GM12878 (cell line): ENCODE measurements at regions not wholly inside any gene's neighbourhood (a gene's known extent, or its start where the extent isn't known, plus 50 kb on each side); places are given as distances from the start of the nearest gene placed in this dataset.

ENCODE experiments used
- ATAC-seq: fragments of 200-7000 bp; cut with Tn5 transposase; 3 replicates; pipeline ENCODE4 v1.9.1; 2020; ENCODE audit warnings: mild to moderate bottlenecking, moderate library complexity
- BruUV-seq: library from RNA; stranded (reverse); fragments of 400-500 nt; replicated peaks from 2 replicates; lab custom pipeline; 2021; lab: Mats Ljungman, UMichigan
- CTCF ChIA-PET: fragments of 300-600 bp; sonication (Branson Sonifier 250); formaldehyde crosslinking; extraction: SDS; loops from one replicate; lab custom pipeline; 2021; ENCODE audit warnings: inconsistent platforms; lab: Yijun Ruan, JAX
- POLR2A ChIA-PET: fragments of 350-600 bp; formaldehyde crosslinking; extraction: SDS; loops from one replicate; lab custom pipeline; 2021; ENCODE audit warnings: inconsistent platforms; lab: Charles Lee
- RAD21 ChIA-PET: fragments of 300-600 bp; sonication (Branson Sonifier 250); formaldehyde crosslinking; loops from one replicate; lab custom pipeline; 2023; ENCODE audit warnings: antibody characterized with exemption; ENCODE audit not compliant: unreplicated experiment; lab: Charles Lee
- SMC1A ChIA-PET: fragments of 300-600 bp; sonication (Branson Sonifier 250); formaldehyde crosslinking; loops from one replicate; lab custom pipeline; 2023; ENCODE audit not compliant: unreplicated experiment, uncharacterized antibody; lab: Charles Lee
- DNase-seq: peaks from one replicate; pipeline ENCODE4 v3.0.0-alpha.2; 2011; ENCODE audit warnings: low read depth, low spot score
- FAIRE-seq: peaks from 3 replicates; lab custom pipeline; 2011; peaks lifted over from hg19 to GRCh38; lab: Jason Lieb, UNC
- H2AFZ ChIP-seq: 2 replicates; pipeline ENCODE4 v1.6.0; 2011; ENCODE audit warnings: low read depth, low read length, control low read depth; ENCODE audit not compliant: control insufficient read depth
- H3K27ac ChIP-seq: 2 replicates; pipeline ENCODE4 v1.5.1; 2011; ENCODE audit warnings: control low read depth; ENCODE audit not compliant: control insufficient read depth, insufficient read depth
- H3K27me3 ChIP-seq, 2 experiments: replicated peaks in 1 of 2; 2 replicates each; pipeline versions ENCODE4 v1.6.0 to v1.6.1; 2011; ENCODE audit warnings: low read length in 1 of 2; ENCODE audit not compliant: control insufficient read depth in 2 of 2, insufficient read depth in 2 of 2
- H3K36me3 ChIP-seq, 2 experiments: 2 replicates each; pipeline ENCODE4 v1.5.1; 2011; ENCODE audit warnings: low read length in 1 of 2; ENCODE audit not compliant: control insufficient read depth in 2 of 2, insufficient read depth in 2 of 2
- H3K4me1 ChIP-seq: 2 replicates; pipeline ENCODE4 v1.6.1; 2011; ENCODE audit warnings: mild to moderate bottlenecking, low read length, moderate library complexity, mixed read lengths; ENCODE audit not compliant: control insufficient read depth, insufficient read depth
- H3K4me2 ChIP-seq: 2 replicates; pipeline ENCODE4 v1.6.0; 2011; ENCODE audit warnings: control low read depth; ENCODE audit not compliant: control insufficient read depth, insufficient read depth
- H3K4me3 ChIP-seq: fragments of 200-600 bp; sonication (generic); 2 replicates; pipeline ENCODE4 v1.5.1; 2016
- H3K79me2 ChIP-seq: 2 replicates; pipeline ENCODE4 v1.6.0; 2011; ENCODE audit warnings: low read length; ENCODE audit not compliant: control insufficient read depth, insufficient read depth
- H3K9ac ChIP-seq: 2 replicates; pipeline ENCODE4 v1.8.0; 2011; ENCODE audit warnings: low read length, control low read depth, mixed read lengths; ENCODE audit not compliant: control insufficient read depth, insufficient read depth
- H3K9me3 ChIP-seq: replicated peaks from 3 replicates; pipeline ENCODE4 v1.5.1; 2011; ENCODE audit warnings: mild to moderate bottlenecking, low read length; ENCODE audit not compliant: control insufficient read depth, insufficient read depth
- H4K20me1 ChIP-seq: 2 replicates; pipeline ENCODE4 v1.6.0; 2011; ENCODE audit not compliant: control insufficient read depth, insufficient read depth
- BACH1 ChIP-seq: fragments of 450-650 bp; IDR thresholded peaks from 2 replicates; pipeline ENCODE4 v1.6.1; 2017; ENCODE audit warnings: mild to moderate bottlenecking, borderline replicate concordance
- FOXK2 ChIP-seq: fragments of 450-650 bp; IDR thresholded peaks from 2 replicates; pipeline ENCODE4 v1.6.1; 2017; ENCODE audit warnings: mild to moderate bottlenecking, moderate library complexity
- GATAD2B ChIP-seq: fragments of 450-650 bp; conservative IDR thresholded peaks from 2 replicates; pipeline ENCODE4 v1.6.1; 2017; ENCODE audit warnings: low read depth, mild to moderate bottlenecking, moderate library complexity
- IRF4 ChIP-seq: IDR thresholded peaks from 2 replicates; pipeline ENCODE4 v1.6.1; 2011; ENCODE audit warnings: low read depth, low read length
- LARP7 ChIP-seq: fragments of 450-650 bp; IDR thresholded peaks from 2 replicates; pipeline ENCODE4 v1.6.1; 2017; ENCODE audit warnings: mild to moderate bottlenecking
- NBN ChIP-seq: fragments of 450-650 bp; IDR thresholded peaks from 2 replicates; pipeline ENCODE4 v1.6.1; 2016
- NFYB ChIP-seq: IDR thresholded peaks from 2 replicates; pipeline ENCODE4 v1.6.1; 2011; ENCODE audit warnings: low read depth, mild to moderate bottlenecking, low read length, improper control_type of control experiment, moderate library complexity; ENCODE audit not compliant: insufficient read depth
- RAD21 ChIP-seq: IDR thresholded peaks from 2 replicates; pipeline ENCODE4 v1.6.1; 2011; ENCODE audit warnings: mild to moderate bottlenecking, low read depth, low read length, moderate library complexity; ENCODE audit not compliant: insufficient read depth
- RAD51 ChIP-seq: fragments of 450-650 bp; IDR thresholded peaks from 2 replicates; pipeline ENCODE4 v1.6.1; 2016; ENCODE audit warnings: moderate library complexity, mild to moderate bottlenecking, inconsistent platforms
- ZNF207 ChIP-seq: fragments of 450-650 bp; IDR thresholded peaks from 2 replicates; pipeline ENCODE4 v1.6.1; 2014; ENCODE audit warnings: antibody characterized with exemption, mild to moderate bottlenecking, borderline replicate concordance
- ZZZ3 ChIP-seq: IDR thresholded peaks from 2 replicates; pipeline ENCODE4 v1.6.1; 2011; ENCODE audit warnings: low read depth; ENCODE audit not compliant: control insufficient read depth, insufficient read length
- WGBS: methylation state at CpG from one replicate; pipeline ENCODE4 v1.1.6; 2016; ENCODE audit warnings: low lambda C conversion rate; ENCODE audit not compliant: insufficient replicate concordance, insufficient coverage; ENCODE audit errors: missing lambda C conversion rate; 5-methylcytosine and 5-hydroxymethylcytosine counted together
- in situ Hi-C: fragments of 300-500 bp; cut with MboI; formaldehyde crosslinking; loops from 9 replicates; pipeline ENCODE4 v1.14.3; 2018; ENCODE audit warnings: mixed read lengths
- intact Hi-C: fragments of 100-400 bp; cut with micrococcal nuclease; formaldehyde crosslinking; loops from one replicate; pipeline ENCODE4 v1.14.2; 2022; ENCODE audit not compliant: unreplicated experiment
- TF ChIP-seq, protein P1 (sequence below), 3 experiments: IDR thresholded peaks in 2 of 3; conservative IDR thresholded peaks in 1 of 3; 2 replicates each; pipeline ENCODE4 v1.5.1; 2011; ENCODE audit warnings: low read depth in 3 of 3, low read length in 3 of 3, mild to moderate bottlenecking in 3 of 3, control low read depth in 2 of 3, moderate library complexity in 2 of 3, inconsistent platforms in 1 of 3, mixed read lengths in 1 of 3; ENCODE audit not compliant: control insufficient read depth in 2 of 3, insufficient read depth in 1 of 3; ENCODE audit errors: extremely low read depth in 1 of 3
- TF ChIP-seq, protein P2 (sequence below): IDR thresholded peaks from 2 replicates; pipeline ENCODE4 v1.6.1; 2012; ENCODE audit warnings: low read depth, low read length, improper control_type of control experiment

DNA sequence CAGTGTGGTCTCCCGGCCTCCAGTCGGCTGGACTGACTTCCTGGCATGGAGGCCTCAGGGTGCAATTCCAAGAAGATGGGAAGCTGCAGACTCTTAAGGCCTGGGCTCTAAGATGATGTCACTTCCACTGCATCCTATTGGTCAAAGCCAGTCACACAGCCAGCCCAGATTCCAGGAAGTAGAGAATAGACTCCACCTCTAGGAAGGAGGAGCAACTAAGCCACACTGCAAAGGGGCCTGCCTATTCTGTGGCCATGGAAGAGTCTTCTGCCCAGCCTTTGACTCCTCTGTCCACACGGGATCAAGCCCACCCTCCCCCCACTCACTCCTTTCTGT is 103.9 kb upstream of the RFLNA start:
- Histone ChIP-seq H3K27ac (no peak overlapping the region), H3K9me3 (no peaks in the 10 kb centered on the region; the same call in 2 of the 3 replicates), H3K4me3 (no peak overlapping the region), H3K36me3 (no peaks in the 10 kb centered on the region), H4K20me1 (no peaks in the 10 kb centered on the region), H3K27me3 (0 out of 4 replicates have a peak, but pooled peaks cover 0 to 1% of the 10 kb centered on the region in 2 experiments), H3K79me2 (no peaks in the 10 kb centered on the region), H2AFZ (no peak overlapping the region), H3K4me1 (no peaks in the 10 kb centered on the region), H3K9ac (no peak overlapping the region), H3K4me2 (no peak overlapping the region)
- intact Hi-C loops: no loop called here
- TF ChIP-seq NFYB (peak; percentile 38; the same call in 1 of the 2 replicates), RAD21 (no peak), IRF4 (no peak), BACH1 (no peak)
- no TSS peak for BruUV-seq
- ChIA-PET RAD21 (no interaction called here), SMC1A (no interaction called here), POLR2A (no interaction called here), CTCF (no interaction called here)
- no peak for ATAC-seq
- WGBS: 62% methylated on average over 3 of the region's 3 CpGs
- in situ Hi-C loops: no loop called here
- no peak for FAIRE-seq
- no peak for DNase-seq

DNA sequence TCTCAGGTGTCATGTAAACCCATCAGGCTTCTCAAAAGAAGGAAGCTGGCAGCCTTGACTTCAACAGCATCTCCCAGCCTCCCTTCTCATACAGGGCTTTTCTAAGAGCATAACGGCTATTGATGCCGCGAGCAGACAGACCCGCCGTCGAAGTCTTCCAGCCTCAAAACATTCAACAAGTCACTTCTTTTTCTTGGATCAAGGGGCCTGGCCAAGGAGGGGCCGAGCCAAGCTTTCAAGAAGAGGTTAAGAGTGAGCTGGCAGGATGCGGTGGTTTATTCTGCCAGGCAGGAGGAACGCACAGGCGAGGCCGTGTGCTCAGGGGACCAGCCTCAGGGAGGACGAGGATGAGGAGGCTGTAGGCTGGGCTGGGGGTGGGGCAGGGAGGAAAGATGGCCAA is 102.9 kb upstream of the RFLNA start:
- WGBS: 59% methylated on average over 12 of the region's 12 CpGs
- Histone ChIP-seq H3K27ac (no peak overlapping the region), H3K4me2 (no peak overlapping the region), H2AFZ (no peak overlapping the region), H3K9ac (no peak overlapping the region), H3K4me1 (no peaks in the 10 kb centered on the region), H3K79me2 (no peaks in the 10 kb centered on the region), H3K27me3 (peaks cover 0 to 1% of the 10 kb centered on the region in 2 experiments; a peak in 1 of 4 replicates), H3K36me3 (no peaks in the 10 kb centered on the region), H3K4me3 (no peak overlapping the region), H4K20me1 (no peaks in the 10 kb centered on the region), H3K9me3 (no peaks in the 10 kb centered on the region; the same call in 2 of the 3 replicates)
- BruUV-seq: no TSS peak
- ChIA-PET SMC1A (no interaction called here), RAD21 (no interaction called here), CTCF (no interaction called here), POLR2A (no interaction called here)
- intact Hi-C loops (no loop called here), in situ Hi-C loops (no loop called here)
- DNase-seq (no peak), ATAC-seq (no peak), FAIRE-seq (no peak)
- TF ChIP-seq, protein P1, sequence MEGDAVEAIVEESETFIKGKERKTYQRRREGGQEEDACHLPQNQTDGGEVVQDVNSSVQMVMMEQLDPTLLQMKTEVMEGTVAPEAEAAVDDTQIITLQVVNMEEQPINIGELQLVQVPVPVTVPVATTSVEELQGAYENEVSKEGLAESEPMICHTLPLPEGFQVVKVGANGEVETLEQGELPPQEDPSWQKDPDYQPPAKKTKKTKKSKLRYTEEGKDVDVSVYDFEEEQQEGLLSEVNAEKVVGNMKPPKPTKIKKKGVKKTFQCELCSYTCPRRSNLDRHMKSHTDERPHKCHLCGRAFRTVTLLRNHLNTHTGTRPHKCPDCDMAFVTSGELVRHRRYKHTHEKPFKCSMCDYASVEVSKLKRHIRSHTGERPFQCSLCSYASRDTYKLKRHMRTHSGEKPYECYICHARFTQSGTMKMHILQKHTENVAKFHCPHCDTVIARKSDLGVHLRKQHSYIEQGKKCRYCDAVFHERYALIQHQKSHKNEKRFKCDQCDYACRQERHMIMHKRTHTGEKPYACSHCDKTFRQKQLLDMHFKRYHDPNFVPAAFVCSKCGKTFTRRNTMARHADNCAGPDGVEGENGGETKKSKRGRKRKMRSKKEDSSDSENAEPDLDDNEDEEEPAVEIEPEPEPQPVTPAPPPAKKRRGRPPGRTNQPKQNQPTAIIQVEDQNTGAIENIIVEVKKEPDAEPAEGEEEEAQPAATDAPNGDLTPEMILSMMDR (IDR thresholded peaks at IDR 0.05 in 2 of 3, conservative IDR thresholded peaks at IDR 0.05 in 1 of 3; ENCODE audit: control insufficient read depth in 2 of 3, extremely low read depth in 1 of 3, insufficient read depth in 1 of 3, low read depth in 3 of 3, low read length in 3 of 3): no peak
- no peak for TF ChIP-seq RAD51
- TF ChIP-seq NBN: no peak
- no peak for TF ChIP-seq ZZZ3
- TF ChIP-seq ZNF207: no peak
- no peak for TF ChIP-seq GATAD2B
- TF ChIP-seq FOXK2: no peak
- no peak for TF ChIP-seq LARP7
- TF ChIP-seq, protein P2, sequence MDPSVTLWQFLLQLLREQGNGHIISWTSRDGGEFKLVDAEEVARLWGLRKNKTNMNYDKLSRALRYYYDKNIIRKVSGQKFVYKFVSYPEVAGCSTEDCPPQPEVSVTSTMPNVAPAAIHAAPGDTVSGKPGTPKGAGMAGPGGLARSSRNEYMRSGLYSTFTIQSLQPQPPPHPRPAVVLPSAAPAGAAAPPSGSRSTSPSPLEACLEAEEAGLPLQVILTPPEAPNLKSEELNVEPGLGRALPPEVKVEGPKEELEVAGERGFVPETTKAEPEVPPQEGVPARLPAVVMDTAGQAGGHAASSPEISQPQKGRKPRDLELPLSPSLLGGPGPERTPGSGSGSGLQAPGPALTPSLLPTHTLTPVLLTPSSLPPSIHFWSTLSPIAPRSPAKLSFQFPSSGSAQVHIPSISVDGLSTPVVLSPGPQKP: no peak
